Ascending aorta (tissue), 2 donors: ENCODE measurements at regions not wholly inside any gene's neighbourhood (a gene's known extent, or its start where the extent isn't known, plus 50 kb on each side); places are given as distances from the start of the nearest gene placed in this dataset.

Experiments
- DNase-seq, 2 donors: peaks; one replicate each; pipeline ENCODE4 v3.0.0-alpha.2; 2019; ENCODE audit warnings: low spot score in 2 of 2
- H3K27ac ChIP-seq, 2 donors: fragments of 200-600 bp; sonication (generic); one replicate each; pipeline ENCODE4 v1.5.1; 2016 to 2017; ENCODE audit warnings: mild to moderate bottlenecking in 1 of 2
- H3K27me3 ChIP-seq: fragments of 200-600 bp; sonication (generic); one replicate; pipeline ENCODE4 v1.5.1; 2017
- H3K36me3 ChIP-seq, 2 donors: fragments of 200-600 bp; sonication (generic); one replicate each; pipeline ENCODE4 v1.5.1; 2016
- H3K4me1 ChIP-seq, 2 donors: fragments of 200-600 bp; sonication (generic); one replicate each; pipeline ENCODE4 v1.5.1; 2016 to 2017; ENCODE audit warnings: mild to moderate bottlenecking in 1 of 2
- H3K4me3 ChIP-seq, 2 donors: fragments of 200-600 bp; sonication (generic); one replicate each; pipeline ENCODE4 v1.5.1; 2016 to 2017; ENCODE audit warnings: mild to moderate bottlenecking in 1 of 2
- H3K9me3 ChIP-seq, 2 donors: fragments of 200-600 bp; sonication (generic); one replicate each; pipeline ENCODE4 v1.5.1; 2016
- CTCF ChIP-seq, 3 experiments: fragments of 200-600 bp in 2 of 3; fragments of 450-650 bp in 1 of 3; sonication (generic) in 2 of 3; IDR thresholded peaks; one replicate each; pipeline ENCODE4 v1.5.1; 2016 to 2019; ENCODE audit warnings: antibody characterized with exemption in 3 of 3, mild to moderate bottlenecking in 1 of 3, moderate library complexity in 1 of 3
- intact Hi-C: fragments of 100-400 bp; cut with DNase I; formaldehyde crosslinking; loops from one replicate; pipeline ENCODE4 v1.15.1; 2023

- Histone ChIP-seq H3K4me3 (no peak overlapping the region), H3K27me3 (no peaks in the 10 kb centered on the region), H3K36me3 (no peaks in the 10 kb centered on the region), H3K9me3 (no peaks in the 10 kb centered on the region), H3K27ac (no peak overlapping the region), H3K4me1 (no peaks in the 10 kb centered on the region)
- no peak for DNase-seq
- TF ChIP-seq CTCF (IDR thresholded peaks at IDR 0.05) = no peak
- intact Hi-C loops = no loop called here
Measured at GRCh38 chr11:104404231-104405175, 240.6 kb upstream of the PDGFD start.

- no peak for TF ChIP-seq CTCF (IDR thresholded peaks at IDR 0.05)
- intact Hi-C loops = no loop called here
- Histone ChIP-seq H3K4me3 (no peak overlapping the region), H3K27ac (no peak overlapping the region), H3K4me1 (no peaks in the 10 kb centered on the region), H3K9me3 (no peaks in the 10 kb centered on the region), H3K27me3 (no peaks in the 10 kb centered on the region), H3K36me3 (no peaks in the 10 kb centered on the region)
- DNase-seq = no peak
Measured at GRCh38 chr11:104402812-104403521, 239.0 kb upstream of the PDGFD start.

- TF ChIP-seq CTCF (IDR thresholded peaks at IDR 0.05) = no peak
Measured at GRCh38 chr11:104394508-104394907, 230.6 kb upstream of the PDGFD start.

GRCh38 chr11:104390651-104391050 lies 226.7 kb upstream of the PDGFD start:
- intact Hi-C loops = no loop called here

More at GRCh38 chr11:104394508-104394907, 230.6 kb upstream of the PDGFD start:
- intact Hi-C loops = no loop called here
- no peak for DNase-seq
- Histone ChIP-seq H3K27ac (no peak overlapping the region), H3K9me3 (no peaks in the 10 kb centered on the region), H3K4me1 (no peaks in the 10 kb centered on the region), H3K36me3 (no peaks in the 10 kb centered on the region), H3K4me3 (no peak overlapping the region), H3K27me3 (no peaks in the 10 kb centered on the region)

GRCh38 chr11:104385884-104386283 lies 221.9 kb upstream of the PDGFD start:
- Histone ChIP-seq H3K27ac (no peak overlapping the region), H3K27me3 (no peaks in the 10 kb centered on the region), H3K4me1 (no peaks in the 10 kb centered on the region), H3K36me3 (no peaks in the 10 kb centered on the region), H3K9me3 (no peaks in the 10 kb centered on the region), H3K4me3 (no peak overlapping the region)
- intact Hi-C loops = no loop called here
- no peak for DNase-seq
- no peak for TF ChIP-seq CTCF (IDR thresholded peaks at IDR 0.05)

More at GRCh38 chr11:104390651-104391050, 226.7 kb upstream of the PDGFD start:
- no peaks in the 10 kb centered on the region for H3K27me3 ChIP-seq
- no peaks in the 10 kb centered on the region for H3K36me3 ChIP-seq
- no peaks in the 10 kb centered on the region for H3K9me3 ChIP-seq
- DNase-seq = no peak
- H3K4me1 ChIP-seq = no peaks in the 10 kb centered on the region
- no peak overlapping the region for H3K27ac ChIP-seq
- no peak overlapping the region for H3K4me3 ChIP-seq
- no peak for TF ChIP-seq CTCF (IDR thresholded peaks at IDR 0.05)
